ENCODE measurements at regions not wholly inside any gene's neighbourhood (a gene's known extent, or its start where the extent isn't known, plus 50 kb on each side); places are given as distances from the start of the nearest gene placed in this dataset.

- TF ChIP-seq LEF1 (IDR thresholded peaks at IDR 0.05; ENCODE audit: borderline replicate concordance) (no peak), BHLHE40 (IDR thresholded peaks at IDR 0.05; ENCODE audit: borderline replicate concordance) (no peak), NFRKB (IDR thresholded peaks at IDR 0.05) (no peak), TARDBP (IDR thresholded peaks at IDR 0.05) (no peak), FOXM1 (IDR thresholded peaks at IDR 0.05; ENCODE audit: borderline replicate concordance) (no peak), PKNOX1 (IDR thresholded peaks at IDR 0.05) (no peak)
These were observed 129.2 kb downstream of the MYCN start for GRCh38 chr2:16069663-16069932.
